ENCODE measurements at regions not wholly inside any gene's neighbourhood (a gene's known extent, or its start where the extent isn't known, plus 50 kb on each side); places are given as distances from the start of the nearest gene placed in this dataset.

- TF ChIP-seq POLR2A (IDR thresholded peaks at IDR 0.05; ENCODE audit: low read depth, low read length) (no peak), POLR2AphosphoS5 (IDR thresholded peaks at IDR 0.05; ENCODE audit: low read depth, low read length) (no peak)
These were observed 263.7 kb downstream of the TBX18 start for GRCh38 chr6:84500726-84501125.
